ENCODE measurements at regions not wholly inside any gene's neighbourhood (a gene's known extent, or its start where the extent isn't known, plus 50 kb on each side); places are given as distances from the start of the nearest gene placed in this dataset.
"Not testable (repeated sequence)": the region's sequence is repeated elsewhere in the genome, so short reads cannot be mapped to it uniquely, and the experiment has no call there.

- DNase-seq (ENCODE audit: low spot score) (no peak), ATAC-seq (no peak)
- no peak overlapping the region for H3K27ac Mint-ChIP-seq
- CTCF ChIA-PET: no interaction called here
- H3K4me3 Mint-ChIP-seq: no peak overlapping the region
- POLR2A ChIA-PET: no interaction called here
- peaks cover 17% of the 10 kb centered on the region; the same call in 1 of the 2 replicates for H3K9me3 Mint-ChIP-seq
- peaks cover 5% of the 10 kb centered on the region for H3K4me1 Mint-ChIP-seq
- no peaks in the 10 kb centered on the region for H3K27me3 Mint-ChIP-seq (ENCODE audit: low read depth)
- TF ChIP-seq ZNF281 (CRISPR knock-in tag; IDR thresholded peaks at IDR 0.05) (0 out of 2 replicates have a peak, but pooled peaks have one; percentile 25), ZNF416 (CRISPR knock-in tag; IDR thresholded peaks at IDR 0.05) (no peak)
- H3K36me3 Mint-ChIP-seq: peaks cover 6% of the 10 kb centered on the region
Measured at GRCh38 chr6:170057034-170057734, 233.7 kb downstream of the DLL1 start.

GRCh38 chr6:170056278-170056711, 234.6 kb downstream of the DLL1 start:
- no peak for DNase-seq (ENCODE audit: low spot score)
- ChIA-PET CTCF (no interaction called here), POLR2A (no interaction called here)

GRCh38 chr6:170055797-170056196, 235.1 kb downstream of the DLL1 start:
- POLR2A ChIA-PET; H3K27me3 Mint-ChIP-seq (ENCODE audit: low read depth); CTCF ChIA-PET; ATAC-seq; H3K4me3 Mint-ChIP-seq; H3K27ac Mint-ChIP-seq; DNase-seq (ENCODE audit: low spot score); H3K36me3 Mint-ChIP-seq; H3K4me1 Mint-ChIP-seq: not testable (repeated sequence)
- peaks cover 17% of the 10 kb centered on the region; the same call in 1 of the 2 replicates for H3K9me3 Mint-ChIP-seq

More at GRCh38 chr6:170056278-170056711, 234.6 kb downstream of the DLL1 start:
- Mint-ChIP-seq H3K9me3 (peaks cover 17% of the 10 kb centered on the region; the same call in 1 of the 2 replicates), H3K4me1 (peaks cover 5% of the 10 kb centered on the region), H3K27me3 (ENCODE audit: low read depth) (no peaks in the 10 kb centered on the region), H3K27ac (no peak overlapping the region), H3K36me3 (peaks cover 6% of the 10 kb centered on the region), H3K4me3 (no peak overlapping the region)
- TF ChIP-seq SMAD4 (CRISPR knock-in tag; IDR thresholded peaks at IDR 0.05) (no peak), ZNF232 (CRISPR knock-in tag; IDR thresholded peaks at IDR 0.05) (no peak), ELF4 (CRISPR knock-in tag; IDR thresholded peaks at IDR 0.05; ENCODE audit: low read depth) (no peak)
- ATAC-seq: no peak

GRCh38 chr6:170053966-170054661, 236.8 kb downstream of the DLL1 start:
- H3K9me3 Mint-ChIP-seq: peaks cover 17% of the 10 kb centered on the region; the same call in 1 of the 2 replicates
- CTCF ChIA-PET: no interaction called here
- H3K4me3 Mint-ChIP-seq: no peak overlapping the region
- no peak overlapping the region for H3K27ac Mint-ChIP-seq
- peaks cover 5% of the 10 kb centered on the region for H3K4me1 Mint-ChIP-seq
- no peak for DNase-seq (ENCODE audit: low spot score)
- peaks cover 6% of the 10 kb centered on the region for H3K36me3 Mint-ChIP-seq
- H3K27me3 Mint-ChIP-seq (ENCODE audit: low read depth): no peaks in the 10 kb centered on the region
- peak; percentile 39; the same call in 1 of the 2 replicates for TF ChIP-seq PRDM15 (CRISPR knock-in tag; IDR thresholded peaks at IDR 0.05)
- peak; percentile 96 for TF ChIP-seq HMGA2 (CRISPR knock-in tag; IDR thresholded peaks at IDR 0.05)
- TF ChIP-seq ZNF232 (CRISPR knock-in tag; IDR thresholded peaks at IDR 0.05): no peak
- POLR2A ChIA-PET: no interaction called here
- ATAC-seq: no peak

Data from WTC11 (cell line).